B cell (primary cell): ENCODE measurements at regions not wholly inside any gene's neighbourhood (a gene's known extent, or its start where the extent isn't known, plus 50 kb on each side); places are given as distances from the start of the nearest gene placed in this dataset.
"Not testable (repeated sequence)": the region's sequence is repeated elsewhere in the genome, so short reads cannot be mapped to it uniquely, and the experiment has no call there.

Experiments
- ATAC-seq: fragments of 200-7000 bp; cut with Tn5 transposase; one replicate; pipeline ENCODE4 v1.10.0; 2021; ENCODE audit warnings: low read depth, mild to moderate bottlenecking, moderate number of reproducible peaks, moderate library complexity
- CTCF ChIA-PET: fragments of 350-600 bp; sonication (Branson Sonifier 250); formaldehyde crosslinking; loops from one replicate; lab custom pipeline; 2021; ENCODE audit warnings: antibody characterized with exemption, inconsistent platforms; lab: Charles Lee
- POLR2A ChIA-PET: fragments of 350-600 bp; sonication (Branson Sonifier 250); formaldehyde crosslinking; loops from one replicate; lab custom pipeline; 2021; ENCODE audit warnings: antibody characterized with exemption; lab: Charles Lee
- DNase-seq: peaks from one replicate; pipeline ENCODE4 v3.0.0; 2013
- H2AFZ ChIP-seq: 2 replicates; pipeline ENCODE4 v1.6.1; 2012; ENCODE audit warnings: mild to moderate bottlenecking, low read depth, low read length; ENCODE audit not compliant: insufficient read depth, poor library complexity, severe bottlenecking
- H3K27ac ChIP-seq, 2 donors: 1 replicate in 1 of 2; 2 replicates in 1 of 2; pipeline ENCODE4 v1.5.1; 2012 to 2013; ENCODE audit warnings: low read length in 2 of 2, mild to moderate bottlenecking in 2 of 2, moderate library complexity in 1 of 2
- H3K27me3 ChIP-seq, 4 experiments: fragments of 200-600 bp in 1 of 4; sonication (generic) in 1 of 4; replicated peaks in 1 of 4; 1 replicate in 2 of 4; 2 replicates in 2 of 4; pipeline versions ENCODE4 v1.6.1 to v1.7.0; 2013 to 2016; ENCODE audit warnings: low read length in 3 of 4, mild to moderate bottlenecking in 2 of 4, mixed read lengths in 1 of 4, moderate library complexity in 1 of 4; ENCODE audit not compliant: insufficient read depth in 4 of 4, control insufficient read depth in 3 of 4; ENCODE audit errors: control extremely low read depth in 1 of 4
- H3K36me3 ChIP-seq, 2 experiments: replicated peaks in 1 of 2; 1 replicate in 1 of 2; 2 replicates in 1 of 2; pipeline versions ENCODE4 v1.6.1 to v1.7.1; 2013; ENCODE audit warnings: low read length in 1 of 2; ENCODE audit not compliant: insufficient read depth in 2 of 2, control insufficient read depth in 1 of 2; ENCODE audit errors: control extremely low read depth in 1 of 2, extremely low read depth in 1 of 2
- H3K4me1 ChIP-seq, 2 donors: fragments of 200-600 bp in 1 of 2; sonication (generic) in 1 of 2; 1 replicate in 1 of 2; 2 replicates in 1 of 2; pipeline versions ENCODE4 v1.5.1 to v1.6.1; 2013 to 2017; ENCODE audit warnings: low read length in 2 of 2; ENCODE audit not compliant: control insufficient read depth in 2 of 2, insufficient read depth in 2 of 2
- H3K4me2 ChIP-seq: replicated peaks from 2 replicates; pipeline ENCODE3; 2012; ENCODE audit warnings: mild to moderate bottlenecking, low read depth, low read length; ENCODE audit not compliant: poor library complexity, severe bottlenecking
- H3K4me3 ChIP-seq, 5 experiments: fragments of 200-600 bp in 1 of 5; sonication (generic) in 1 of 5; 1 replicate in 3 of 5; 2 replicates in 2 of 5; pipeline versions ENCODE4 v1.5.1 to v1.7.0; 2011 to 2016; ENCODE audit warnings: low read length in 4 of 5, mild to moderate bottlenecking in 4 of 5, low read depth in 2 of 5, control low read depth in 1 of 5, moderate library complexity in 1 of 5; ENCODE audit not compliant: insufficient read depth in 1 of 5; ENCODE audit errors: control extremely low read depth in 1 of 5, extremely low read depth in 1 of 5
- H3K79me2 ChIP-seq: fragments of 200-600 bp; sonication (generic); one replicate; pipeline ENCODE4 v1.6.0; 2016; ENCODE audit warnings: low read length; ENCODE audit not compliant: control insufficient read depth, insufficient read depth
- H3K9ac ChIP-seq: fragments of 200-600 bp; sonication (generic); 2 replicates; pipeline ENCODE4 v1.6.1; 2017; ENCODE audit warnings: mild to moderate bottlenecking, low read length, moderate library complexity
- H3K9me3 ChIP-seq, 3 donors: one replicate each; pipeline versions ENCODE4 v1.6.1 to v1.7.1; 2013; ENCODE audit warnings: low read length in 2 of 3; ENCODE audit not compliant: control insufficient read depth in 2 of 3, insufficient read depth in 1 of 3; ENCODE audit errors: control extremely low read depth in 1 of 3
- H4K20me1 ChIP-seq: 2 replicates; pipeline ENCODE4 v1.6.0; 2012; ENCODE audit warnings: mild to moderate bottlenecking, low read length; ENCODE audit not compliant: insufficient read depth, control insufficient read depth, poor library complexity, severe bottlenecking
- H3K27ac Mint-ChIP-seq: one replicate; pipeline ENCODE4 v1.8.0; 2021; ENCODE audit warnings: mixed read lengths
- H3K27me3 Mint-ChIP-seq: one replicate; pipeline ENCODE4 v1.8.0; 2021; ENCODE audit warnings: mixed read lengths
- H3K4me1 Mint-ChIP-seq: one replicate; pipeline ENCODE4 v1.8.0; 2021; ENCODE audit warnings: mixed read lengths
- H3K4me3 Mint-ChIP-seq: one replicate; pipeline ENCODE4 v1.8.0; 2021; ENCODE audit warnings: mixed read lengths
- H3K9me3 Mint-ChIP-seq: one replicate; pipeline ENCODE4 v1.8.0; 2022; ENCODE audit warnings: mixed read lengths; ENCODE audit not compliant: insufficient read depth
- CTCF ChIP-seq: fragments of 200-600 bp; IDR thresholded peaks from one replicate; pipeline ENCODE4 v1.8.0; 2022; ENCODE audit warnings: antibody characterized with exemption, mild to moderate bottlenecking
- EZH2 ChIP-seq: IDR thresholded peaks from 2 replicates; pipeline ENCODE4 v1.6.1; 2012; ENCODE audit warnings: borderline replicate concordance, low read depth, mild to moderate bottlenecking, moderate library complexity, low read length; ENCODE audit not compliant: insufficient read depth, poor library complexity, severe bottlenecking
- WGBS: methylation state at CpG from one replicate; pipeline ENCODE4 v1.1.5; 2013; ENCODE audit warnings: missing lambda C conversion rate; ENCODE audit not compliant: insufficient coverage; 5-methylcytosine and 5-hydroxymethylcytosine counted together
- intact Hi-C: fragments of 100-400 bp; cut with micrococcal nuclease; formaldehyde crosslinking; loops from one replicate; pipeline ENCODE4 v1.10.0; 2022

- Mint-ChIP-seq H3K27me3 (peaks cover 23% of the 10 kb centered on the region), H3K9me3 (no peaks in the 10 kb centered on the region), H3K4me1 (no peaks in the 10 kb centered on the region), H3K27ac (no peak overlapping the region), H3K4me3 (no peak overlapping the region)
- TF ChIP-seq CTCF: no peak
- TF ChIP-seq EZH2: no peak
- Histone ChIP-seq H3K4me2 (no peak overlapping the region), H3K4me3 (no peak overlapping the region), H4K20me1 (no peaks in the 10 kb centered on the region), H3K27me3 (peaks cover 0 to 12% (median 1%) of the 10 kb centered on the region in 4 experiments), H3K36me3 (no peaks in the 10 kb centered on the region), H3K9me3 (no peaks in the 10 kb centered on the region), H3K9ac (no peak overlapping the region), H3K27ac (no peak overlapping the region), H2AFZ (no peak overlapping the region), H3K79me2 (no peaks in the 10 kb centered on the region), H3K4me1 (no peaks in the 10 kb centered on the region)
- WGBS: 80% methylated on average over 3 of the region's 4 CpGs
- POLR2A ChIA-PET: no interaction called here
- intact Hi-C loops: no loop called here
- DNase-seq (no peak), ATAC-seq (no peak)
- CTCF ChIA-PET: no interaction called here
These were observed 125.5 kb downstream of the ENC1 start for GRCh38 chr5:74514888-74515551.

GRCh38 chr5:74511770-74512169, 128.8 kb downstream of the ENC1 start:
- H3K9ac ChIP-seq, H3K27ac Mint-ChIP-seq, H3K27ac ChIP-seq, H3K36me3 ChIP-seq, CTCF ChIA-PET, intact Hi-C loops, H3K4me3 ChIP-seq, H2AFZ ChIP-seq, H3K79me2 ChIP-seq, H3K4me1 ChIP-seq, H3K4me3 Mint-ChIP-seq, H3K4me2 ChIP-seq, ATAC-seq, H4K20me1 ChIP-seq, DNase-seq, POLR2A ChIA-PET, H3K4me1 Mint-ChIP-seq, H3K9me3 Mint-ChIP-seq, H3K9me3 ChIP-seq: not testable (repeated sequence)
- peaks cover 0 to 12% (median 1%) of the 10 kb centered on the region in 4 experiments for H3K27me3 ChIP-seq
- WGBS: no CpG with 5 or more reads among the region's 2 CpGs
- peaks cover 18% of the 10 kb centered on the region for H3K27me3 Mint-ChIP-seq
